ENCODE measurements at regions not wholly inside any gene's neighbourhood (a gene's known extent, or its start where the extent isn't known, plus 50 kb on each side); places are given as distances from the start of the nearest gene placed in this dataset.

DNA sequence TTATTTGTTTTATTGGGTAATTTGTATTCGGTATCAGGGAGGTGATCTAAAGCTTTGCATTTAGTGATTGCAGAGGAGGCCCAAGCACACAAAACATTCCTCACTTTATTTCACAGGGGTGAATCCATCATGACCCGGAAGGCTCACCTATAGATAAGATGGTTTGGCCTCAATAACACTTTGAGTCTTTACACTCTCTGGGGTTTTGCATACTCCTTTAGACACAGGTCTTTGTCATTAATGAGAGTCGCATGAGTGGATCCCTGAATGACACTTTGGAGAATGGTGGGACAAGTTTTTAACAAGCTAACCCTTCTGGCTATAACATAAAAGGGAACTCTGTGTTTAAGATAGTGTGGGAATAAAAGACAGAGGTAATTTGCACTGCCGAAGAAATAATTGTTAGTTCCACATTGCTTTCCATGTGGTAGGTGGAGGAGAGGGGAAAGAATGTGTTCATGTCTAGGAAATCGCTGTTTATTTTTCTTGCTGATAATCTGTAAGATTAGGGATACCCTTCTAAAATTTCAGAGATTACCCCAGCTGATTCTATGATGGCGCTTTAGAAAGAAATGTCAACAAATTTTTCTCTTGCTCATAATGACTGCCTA lies 455.8 kb downstream of the TFEC start:
- TF ChIP-seq, protein P1, sequence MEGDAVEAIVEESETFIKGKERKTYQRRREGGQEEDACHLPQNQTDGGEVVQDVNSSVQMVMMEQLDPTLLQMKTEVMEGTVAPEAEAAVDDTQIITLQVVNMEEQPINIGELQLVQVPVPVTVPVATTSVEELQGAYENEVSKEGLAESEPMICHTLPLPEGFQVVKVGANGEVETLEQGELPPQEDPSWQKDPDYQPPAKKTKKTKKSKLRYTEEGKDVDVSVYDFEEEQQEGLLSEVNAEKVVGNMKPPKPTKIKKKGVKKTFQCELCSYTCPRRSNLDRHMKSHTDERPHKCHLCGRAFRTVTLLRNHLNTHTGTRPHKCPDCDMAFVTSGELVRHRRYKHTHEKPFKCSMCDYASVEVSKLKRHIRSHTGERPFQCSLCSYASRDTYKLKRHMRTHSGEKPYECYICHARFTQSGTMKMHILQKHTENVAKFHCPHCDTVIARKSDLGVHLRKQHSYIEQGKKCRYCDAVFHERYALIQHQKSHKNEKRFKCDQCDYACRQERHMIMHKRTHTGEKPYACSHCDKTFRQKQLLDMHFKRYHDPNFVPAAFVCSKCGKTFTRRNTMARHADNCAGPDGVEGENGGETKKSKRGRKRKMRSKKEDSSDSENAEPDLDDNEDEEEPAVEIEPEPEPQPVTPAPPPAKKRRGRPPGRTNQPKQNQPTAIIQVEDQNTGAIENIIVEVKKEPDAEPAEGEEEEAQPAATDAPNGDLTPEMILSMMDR (IDR thresholded peaks at IDR 0.05), result no peak
- TF ChIP-seq POLR2A (IDR thresholded peaks at IDR 0.05), result no peak
